Activated naive CD4-positive, alpha-beta T cell treated with anti-CD3 and anti-CD28 coated beads, Interleukin-2, amount 50 U/mL, for 72 hours (primary cell): ENCODE measurements at regions not wholly inside any gene's neighbourhood (a gene's known extent, or its start where the extent isn't known, plus 50 kb on each side); places are given as distances from the start of the nearest gene placed in this dataset.

Source experiments
- ATAC-seq, 2 donors: fragments of 150-1000 bp; cut with Tn5 transposase; 2 replicates each; pipeline ENCODE4 v1.10.0; 2021; ENCODE audit warnings: mild to moderate bottlenecking in 2 of 2, moderate library complexity in 2 of 2
- DNase-seq, 2 donors: peaks; one replicate each; pipeline ENCODE4 v3.0.0; 2021 to 2022; ENCODE audit warnings: low spot score in 2 of 2
- H3K27ac Mint-ChIP-seq, 2 donors: one replicate each; pipeline ENCODE4 v1.8.0; 2022; ENCODE audit warnings: mild to moderate bottlenecking in 2 of 2, mixed read lengths in 2 of 2
- H3K36me3 Mint-ChIP-seq, 2 donors: one replicate each; pipeline ENCODE4 v1.8.0; 2022; ENCODE audit warnings: mixed read lengths in 2 of 2
- H3K9me3 Mint-ChIP-seq, 2 donors: one replicate each; pipeline ENCODE4 v1.8.0; 2022; ENCODE audit warnings: mixed read lengths in 2 of 2

- no peak for DNase-seq
- H3K9me3 Mint-ChIP-seq: peaks cover 4 to 22% of the 10 kb centered on the region in 2 donors
- H3K27ac Mint-ChIP-seq: no peak overlapping the region
- no peaks in the 10 kb centered on the region for H3K36me3 Mint-ChIP-seq
- ATAC-seq: no peak
Measured at GRCh38 chr20:12311094-12311865, 393.6 kb downstream of the BTBD3 start.

- H3K27ac Mint-ChIP-seq: no peak overlapping the region
- H3K36me3 Mint-ChIP-seq: no peaks in the 10 kb centered on the region
- DNase-seq (no peak), ATAC-seq (no peak)
- peaks cover 4 to 5% of the 10 kb centered on the region in 2 donors for H3K9me3 Mint-ChIP-seq
Measured at GRCh38 chr20:12315652-12316051, 398.0 kb downstream of the BTBD3 start.

GRCh38 chr20:12316794-12317193 is 399.1 kb downstream of the BTBD3 start:
- ATAC-seq (no peak), DNase-seq (no peak)
- peaks cover 9 to 10% of the 10 kb centered on the region in 2 donors for H3K9me3 Mint-ChIP-seq
- H3K36me3 Mint-ChIP-seq: no peaks in the 10 kb centered on the region
- no peak overlapping the region for H3K27ac Mint-ChIP-seq

- DNase-seq: no peak
- peaks cover 9 to 12% of the 10 kb centered on the region in 2 donors for H3K9me3 Mint-ChIP-seq
- no peak overlapping the region for H3K27ac Mint-ChIP-seq
- ATAC-seq: no peak
- no peaks in the 10 kb centered on the region for H3K36me3 Mint-ChIP-seq
Measured at GRCh38 chr20:12317433-12317832, 399.7 kb downstream of the BTBD3 start.

GRCh38 chr20:12318043-12318442 is 400.4 kb downstream of the BTBD3 start:
- Mint-ChIP-seq H3K27ac (no peak overlapping the region), H3K9me3 (peaks cover 9 to 12% of the 10 kb centered on the region in 2 donors), H3K36me3 (no peaks in the 10 kb centered on the region)
- ATAC-seq (no peak), DNase-seq (no peak)

- Mint-ChIP-seq H3K9me3 (peaks cover 5 to 7% of the 10 kb centered on the region in 2 donors), H3K36me3 (no peaks in the 10 kb centered on the region), H3K27ac (no peak overlapping the region)
- ATAC-seq: no peak
- DNase-seq: no peak
Measured at GRCh38 chr20:12321736-12322135, 404.0 kb downstream of the BTBD3 start.

- H3K36me3 Mint-ChIP-seq: no peaks in the 10 kb centered on the region
- ATAC-seq (no peak), DNase-seq (no peak)
- H3K27ac Mint-ChIP-seq: no peak overlapping the region
- peaks cover 5 to 8% of the 10 kb centered on the region in 2 donors for H3K9me3 Mint-ChIP-seq
Measured at GRCh38 chr20:12327205-12327604, 409.5 kb downstream of the BTBD3 start.

GRCh38 chr20:12331236-12331635 is 413.5 kb downstream of the BTBD3 start:
- Mint-ChIP-seq H3K9me3 (peaks cover 15 to 17% of the 10 kb centered on the region in 2 donors), H3K36me3 (no peaks in the 10 kb centered on the region)

GRCh38 chr20:12337601-12338000 is 419.9 kb downstream of the BTBD3 start:
- no peak overlapping the region for H3K27ac Mint-ChIP-seq
- DNase-seq: no peak
- H3K36me3 Mint-ChIP-seq: peaks cover 0 to 5% of the 10 kb centered on the region in 2 donors
- H3K9me3 Mint-ChIP-seq: peaks cover 21 to 22% of the 10 kb centered on the region in 2 donors
- no peak for ATAC-seq

More at GRCh38 chr20:12331236-12331635, 413.5 kb downstream of the BTBD3 start:
- DNase-seq: no peak
- no peak overlapping the region for H3K27ac Mint-ChIP-seq
- no peak for ATAC-seq

- no peak for DNase-seq
- ATAC-seq: no peak
- Mint-ChIP-seq H3K9me3 (peaks cover 13 to 17% of the 10 kb centered on the region in 2 donors), H3K27ac (no peak overlapping the region), H3K36me3 (peaks cover 0 to 2% of the 10 kb centered on the region in 2 donors)
Measured at GRCh38 chr20:12345978-12346377, 428.3 kb downstream of the BTBD3 start.

- DNase-seq (no peak), ATAC-seq (no peak)
- no peaks in the 10 kb centered on the region for H3K36me3 Mint-ChIP-seq
- H3K27ac Mint-ChIP-seq: no peak overlapping the region
- peaks cover 3 to 4% of the 10 kb centered on the region in 2 donors for H3K9me3 Mint-ChIP-seq
Measured at GRCh38 chr20:12353842-12354241, 436.1 kb downstream of the BTBD3 start.

GRCh38 chr20:12354725-12355124 is 437.0 kb downstream of the BTBD3 start:
- no peak overlapping the region for H3K27ac Mint-ChIP-seq
- no peak for DNase-seq
- no peaks in the 10 kb centered on the region for H3K36me3 Mint-ChIP-seq
- peaks cover 4 to 6% of the 10 kb centered on the region in 2 donors for H3K9me3 Mint-ChIP-seq
- no peak for ATAC-seq

GRCh38 chr20:12355185-12355584 is 437.5 kb downstream of the BTBD3 start:
- peaks cover 4 to 6% of the 10 kb centered on the region in 2 donors for H3K9me3 Mint-ChIP-seq
- ATAC-seq (no peak), DNase-seq (no peak)
- no peak overlapping the region for H3K27ac Mint-ChIP-seq
- no peaks in the 10 kb centered on the region for H3K36me3 Mint-ChIP-seq

GRCh38 chr20:12358006-12358654 is 440.4 kb downstream of the BTBD3 start:
- Mint-ChIP-seq H3K9me3 (peaks cover 4 to 6% of the 10 kb centered on the region in 2 donors), H3K36me3 (peaks cover 0 to 7% of the 10 kb centered on the region in 2 donors), H3K27ac (no peak overlapping the region)
- no peak for DNase-seq
- no peak for ATAC-seq

GRCh38 chr20:12358655-12359009 is 440.9 kb downstream of the BTBD3 start:
- Mint-ChIP-seq H3K36me3 (peaks cover 0 to 8% of the 10 kb centered on the region in 2 donors), H3K27ac (no peak overlapping the region), H3K9me3 (peaks cover 4 to 7% of the 10 kb centered on the region in 2 donors)
- ATAC-seq: no peak
- no peak for DNase-seq

- H3K36me3 Mint-ChIP-seq: no peaks in the 10 kb centered on the region
- ATAC-seq (no peak), DNase-seq (no peak)
- peaks cover 12 to 15% of the 10 kb centered on the region in 2 donors for H3K9me3 Mint-ChIP-seq
- H3K27ac Mint-ChIP-seq: no peak overlapping the region
Measured at GRCh38 chr20:12371990-12372389, 454.3 kb downstream of the BTBD3 start.

- Mint-ChIP-seq H3K36me3 (no peaks in the 10 kb centered on the region), H3K27ac (no peak overlapping the region), H3K9me3 (peaks cover 15 to 16% of the 10 kb centered on the region in 2 donors)
- DNase-seq (no peak), ATAC-seq (no peak)
Measured at GRCh38 chr20:12372557-12372956, 454.9 kb downstream of the BTBD3 start.

GRCh38 chr20:12375967-12376366 is 458.3 kb downstream of the BTBD3 start:
- Mint-ChIP-seq H3K36me3 (no peaks in the 10 kb centered on the region), H3K9me3 (peaks cover 23 to 26% of the 10 kb centered on the region in 2 donors), H3K27ac (no peak overlapping the region)
- ATAC-seq (no peak), DNase-seq (no peak)
